ENCODE measurements at regions not wholly inside any gene's neighbourhood (a gene's known extent, or its start where the extent isn't known, plus 50 kb on each side); places are given as distances from the start of the nearest gene placed in this dataset.

GRCh38 chr5:110092955-110093785, 403.4 kb downstream of the MAN2A1 start:
- Histone ChIP-seq H3K27ac (no peak overlapping the region), H3K4me3 (no peak overlapping the region), H3K9me3 (no peaks in the 10 kb centered on the region), H3K36me3 (no peaks in the 10 kb centered on the region), H3K4me1 (no peaks in the 10 kb centered on the region), H3K27me3 (no peaks in the 10 kb centered on the region)
- DNase-seq: no peak
- no peak for TF ChIP-seq POLR2A (IDR thresholded peaks at IDR 0.05)
- TF ChIP-seq, protein P1, sequence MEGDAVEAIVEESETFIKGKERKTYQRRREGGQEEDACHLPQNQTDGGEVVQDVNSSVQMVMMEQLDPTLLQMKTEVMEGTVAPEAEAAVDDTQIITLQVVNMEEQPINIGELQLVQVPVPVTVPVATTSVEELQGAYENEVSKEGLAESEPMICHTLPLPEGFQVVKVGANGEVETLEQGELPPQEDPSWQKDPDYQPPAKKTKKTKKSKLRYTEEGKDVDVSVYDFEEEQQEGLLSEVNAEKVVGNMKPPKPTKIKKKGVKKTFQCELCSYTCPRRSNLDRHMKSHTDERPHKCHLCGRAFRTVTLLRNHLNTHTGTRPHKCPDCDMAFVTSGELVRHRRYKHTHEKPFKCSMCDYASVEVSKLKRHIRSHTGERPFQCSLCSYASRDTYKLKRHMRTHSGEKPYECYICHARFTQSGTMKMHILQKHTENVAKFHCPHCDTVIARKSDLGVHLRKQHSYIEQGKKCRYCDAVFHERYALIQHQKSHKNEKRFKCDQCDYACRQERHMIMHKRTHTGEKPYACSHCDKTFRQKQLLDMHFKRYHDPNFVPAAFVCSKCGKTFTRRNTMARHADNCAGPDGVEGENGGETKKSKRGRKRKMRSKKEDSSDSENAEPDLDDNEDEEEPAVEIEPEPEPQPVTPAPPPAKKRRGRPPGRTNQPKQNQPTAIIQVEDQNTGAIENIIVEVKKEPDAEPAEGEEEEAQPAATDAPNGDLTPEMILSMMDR (IDR thresholded peaks at IDR 0.05): no peak
- intact Hi-C loops (cut with DNase I; ENCODE audit: low total_unique reads): no loop called here

DNA sequence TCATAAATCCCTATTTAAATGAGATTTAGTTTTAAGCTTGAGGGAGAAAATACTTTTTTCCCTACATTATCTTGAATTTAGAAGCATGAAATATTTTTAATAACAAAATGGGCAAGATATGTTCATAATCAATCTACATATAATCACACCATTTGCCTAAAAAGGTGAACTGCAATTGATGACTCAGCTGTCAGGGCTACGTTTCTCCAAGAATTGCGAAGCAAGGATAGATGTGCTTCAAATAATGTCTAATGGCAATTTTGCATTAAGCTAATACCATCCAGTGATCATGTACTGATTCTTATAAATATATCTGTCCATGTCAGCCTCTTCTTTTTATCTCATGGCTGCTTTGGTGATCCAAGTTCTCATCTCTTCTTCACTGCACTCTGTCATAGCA, 404.4 kb downstream of the MAN2A1 start:
- no peaks in the 10 kb centered on the region for H3K36me3 ChIP-seq
- no peaks in the 10 kb centered on the region for H3K27me3 ChIP-seq
- H3K4me3 ChIP-seq: no peak overlapping the region
- H3K4me1 ChIP-seq: no peaks in the 10 kb centered on the region
- no peak for DNase-seq
- H3K9me3 ChIP-seq: no peaks in the 10 kb centered on the region
- TF ChIP-seq, protein P1 (IDR thresholded peaks at IDR 0.05): no peak
- TF ChIP-seq POLR2A (IDR thresholded peaks at IDR 0.05): no peak
- intact Hi-C loops (cut with DNase I; ENCODE audit: low total_unique reads): no loop called here
- H3K27ac ChIP-seq: no peak overlapping the region

DNA sequence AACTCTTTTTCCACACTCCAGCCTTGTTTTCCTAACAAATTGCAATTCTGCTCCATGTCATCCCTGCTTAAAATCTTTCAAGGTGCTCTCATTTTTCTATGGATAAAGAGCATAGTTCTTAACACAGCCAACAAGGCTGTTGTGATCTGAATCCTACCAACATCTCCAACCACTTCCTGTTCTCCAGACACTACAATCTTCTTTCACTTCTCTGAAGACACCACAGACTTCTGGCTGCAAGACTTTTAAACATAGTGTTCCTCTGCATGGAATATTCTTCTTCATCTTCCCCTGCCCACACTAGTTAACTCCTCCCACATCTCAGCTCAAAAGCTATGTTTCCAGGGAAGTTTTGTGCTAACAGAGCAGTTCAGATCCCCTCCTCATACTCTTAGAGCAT, 404.8 kb downstream of the MAN2A1 start:
- Histone ChIP-seq H3K9me3 (no peaks in the 10 kb centered on the region), H3K27ac (no peak overlapping the region), H3K36me3 (no peaks in the 10 kb centered on the region), H3K4me1 (no peaks in the 10 kb centered on the region), H3K4me3 (no peak overlapping the region), H3K27me3 (no peaks in the 10 kb centered on the region)
- no peak for DNase-seq
- TF ChIP-seq, protein P1 (IDR thresholded peaks at IDR 0.05): no peak
- TF ChIP-seq POLR2A (IDR thresholded peaks at IDR 0.05): no peak
- intact Hi-C loops (cut with DNase I; ENCODE audit: low total_unique reads): no loop called here

DNA sequence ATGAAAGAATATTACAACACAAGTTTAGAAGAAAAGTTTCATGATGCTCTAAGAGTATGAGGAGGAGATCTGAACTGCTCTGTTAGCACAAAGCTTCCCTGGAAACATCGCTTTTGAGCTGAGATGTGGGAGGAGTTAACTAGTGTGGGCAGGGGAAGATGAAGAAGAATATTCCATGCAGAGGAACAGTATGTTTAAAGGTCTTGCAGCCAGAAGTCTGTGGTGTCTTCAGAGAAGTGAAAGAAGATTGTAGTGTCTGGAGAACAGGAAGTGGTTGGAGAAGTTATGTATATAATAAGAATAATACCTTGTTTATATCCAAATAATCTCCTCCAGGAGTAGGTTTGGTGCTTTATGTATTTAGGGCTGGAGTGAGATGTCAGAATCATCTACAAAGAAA, 406.7 kb downstream of the MAN2A1 start:
- no peaks in the 10 kb centered on the region for H3K27me3 ChIP-seq
- H3K27ac ChIP-seq: no peak overlapping the region
- no peak overlapping the region for H3K4me3 ChIP-seq
- no peak for DNase-seq
- no peaks in the 10 kb centered on the region for H3K9me3 ChIP-seq
- TF ChIP-seq, protein P1 (IDR thresholded peaks at IDR 0.05): no peak
- no peak for TF ChIP-seq POLR2A (IDR thresholded peaks at IDR 0.05)
- no peaks in the 10 kb centered on the region for H3K4me1 ChIP-seq
- H3K36me3 ChIP-seq: no peaks in the 10 kb centered on the region
- intact Hi-C loops (cut with DNase I; ENCODE audit: low total_unique reads): no loop called here

GRCh38 chr5:110099572-110099971, 409.8 kb downstream of the MAN2A1 start:
- no peak for DNase-seq
- Histone ChIP-seq H3K4me1 (no peaks in the 10 kb centered on the region), H3K27ac (no peak overlapping the region), H3K36me3 (no peaks in the 10 kb centered on the region), H3K27me3 (no peaks in the 10 kb centered on the region), H3K4me3 (no peak overlapping the region), H3K9me3 (no peaks in the 10 kb centered on the region)
- intact Hi-C loops (cut with DNase I; ENCODE audit: low total_unique reads): no loop called here
- TF ChIP-seq, protein P1 (IDR thresholded peaks at IDR 0.05): no peak
- TF ChIP-seq POLR2A (IDR thresholded peaks at IDR 0.05): no peak

All from uterus (tissue), 3 donors.